Fibroblast of skin of left quadriceps (primary cell): ENCODE measurements at regions not wholly inside any gene's neighbourhood (a gene's known extent, or its start where the extent isn't known, plus 50 kb on each side); places are given as distances from the start of the nearest gene placed in this dataset.
"Not testable (repeated sequence)": the region's sequence is repeated elsewhere in the genome, so short reads cannot be mapped to it uniquely, and the experiment has no call there.

Experiments
- DNase-seq, 2 experiments: peaks; one replicate each; pipeline ENCODE4 v3.0.0-alpha.2; 2013; ENCODE audit warnings: low read depth in 2 of 2

DNA sequence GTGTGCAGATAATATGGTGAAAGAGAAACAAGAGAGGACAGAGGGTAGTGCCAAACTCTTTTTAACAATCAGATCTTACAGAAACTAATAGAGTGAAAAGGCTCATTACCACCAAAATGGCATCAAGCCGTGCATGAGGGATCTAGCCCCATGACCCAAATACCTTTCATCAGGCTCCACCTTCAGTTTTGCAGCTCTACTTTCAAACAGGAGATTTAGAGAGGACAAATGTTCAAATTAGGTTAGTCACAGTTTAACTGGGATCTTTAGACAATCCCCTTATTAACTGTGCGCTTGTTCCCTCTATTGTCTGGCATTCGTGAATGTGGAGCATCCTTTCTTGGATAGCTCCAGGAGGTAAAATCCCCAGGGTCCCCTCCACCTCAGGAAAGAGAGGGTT is 1209.3 kb upstream of the CHAC2 start:
- DNase-seq, result no peak

GRCh38 chr2:52542297-52542696 is 1225.3 kb upstream of the CHAC2 start:
- DNase-seq, result no peak

GRCh38 chr2:52539026-52539970 is 1228.3 kb upstream of the CHAC2 start:
- DNase-seq, result no peak

DNA sequence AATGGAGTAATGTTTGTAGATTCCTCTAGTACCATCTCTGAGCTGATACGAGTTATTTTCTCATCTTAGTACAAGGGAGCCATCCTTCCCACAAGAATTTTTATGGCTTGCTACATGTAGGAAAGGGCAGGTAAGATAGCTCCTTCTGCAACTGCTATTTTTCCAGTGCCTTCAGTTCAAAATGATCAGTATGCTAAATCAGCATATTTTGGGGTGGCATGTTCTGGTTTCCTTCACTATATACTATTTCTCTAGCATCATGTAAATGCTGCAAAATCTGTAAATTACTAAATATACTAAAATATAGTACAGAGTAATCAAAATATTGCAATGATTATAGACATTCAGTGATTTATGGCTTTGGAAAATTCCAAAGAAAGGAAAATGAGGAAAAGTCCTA is 1230.0 kb upstream of the CHAC2 start:
- DNase-seq, result no peak

DNA sequence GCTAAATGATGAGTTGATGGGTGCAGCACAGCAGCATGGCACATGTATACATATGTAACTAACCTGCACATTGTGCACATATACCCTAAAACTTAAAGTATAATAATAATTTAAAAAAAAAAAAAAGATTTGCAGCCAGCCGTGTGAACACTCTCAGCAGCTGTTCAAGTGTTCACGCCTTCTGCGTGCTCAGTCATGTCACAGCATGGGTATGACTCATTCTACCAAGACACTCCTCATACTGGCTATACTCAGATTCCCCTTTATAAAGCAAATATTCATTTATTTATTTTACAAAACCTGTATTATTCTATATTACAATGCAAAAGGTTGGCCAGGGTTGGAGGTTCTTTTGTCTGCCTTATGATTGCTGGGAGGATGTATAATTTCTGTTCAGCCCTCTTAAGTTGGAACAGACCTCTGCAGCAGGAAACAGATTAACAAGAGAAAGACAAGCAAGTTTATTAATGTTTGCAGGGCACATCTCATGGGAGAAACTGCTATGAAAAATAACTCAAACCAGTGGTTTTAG is 1230.6 kb upstream of the CHAC2 start:
- DNase-seq, result no peak

- no peak for DNase-seq
Measured at GRCh38 chr2:52532956-52533355, 1234.6 kb upstream of the CHAC2 start.

DNA sequence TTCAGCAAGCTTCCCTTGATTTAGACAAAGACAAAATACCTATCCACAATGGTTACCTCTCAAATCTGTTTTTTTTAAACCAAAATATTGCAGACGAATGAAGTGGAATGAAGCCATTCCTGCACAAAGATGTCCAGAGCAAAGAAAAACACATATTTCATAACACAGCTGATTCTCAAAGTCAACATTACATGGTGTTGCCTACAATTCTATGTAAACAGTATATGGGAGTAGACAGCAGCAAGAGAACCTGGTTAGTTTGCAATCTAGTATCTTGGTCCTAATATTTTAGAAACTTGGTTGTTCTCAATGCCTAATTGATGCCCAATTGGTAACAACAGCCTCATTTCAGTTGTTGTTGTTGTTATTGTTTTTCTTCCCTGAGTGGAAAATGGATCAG is 1240.9 kb upstream of the CHAC2 start:
- DNase-seq, result no peak

- no peak for DNase-seq
Measured at GRCh38 chr2:52520644-52521043, 1247.0 kb upstream of the CHAC2 start.

DNA sequence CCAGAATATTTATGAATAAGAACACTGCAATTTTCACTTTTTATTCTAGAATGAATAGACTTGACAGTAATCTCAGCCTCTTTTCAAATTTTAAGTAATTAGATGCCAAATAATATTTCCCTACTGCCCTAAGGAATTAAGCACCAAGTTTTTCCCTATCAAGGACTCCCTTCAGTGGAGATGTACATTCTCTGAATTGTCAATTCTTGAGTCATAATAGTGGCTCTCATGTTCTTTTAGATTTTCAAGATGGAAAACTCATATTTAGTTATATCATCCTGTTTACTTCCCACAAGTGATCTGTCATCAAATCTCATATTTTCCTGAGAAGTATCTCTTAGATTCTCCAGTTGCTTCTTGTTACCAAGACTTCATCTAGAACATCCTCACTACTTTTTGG is 1248.9 kb upstream of the CHAC2 start:
- no peak for DNase-seq

DNA sequence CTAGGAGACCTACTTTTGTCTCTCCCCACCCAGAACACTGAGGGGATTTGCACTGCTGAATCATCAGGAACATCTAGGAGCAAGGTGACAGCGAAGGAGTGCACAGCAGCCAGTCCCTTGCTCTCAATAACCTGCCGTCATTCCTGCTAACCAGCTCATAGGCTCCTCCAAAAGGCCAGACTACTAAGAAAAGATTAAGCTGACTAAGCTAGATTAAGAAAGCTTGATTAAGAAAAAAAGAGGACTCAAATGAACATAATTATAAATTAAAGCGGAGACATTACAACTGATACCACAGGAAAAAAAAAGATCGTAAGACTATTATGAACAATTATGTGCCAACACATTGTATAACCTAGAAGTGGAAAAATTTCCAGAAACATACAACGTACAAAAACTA is 1254.8 kb upstream of the CHAC2 start:
- DNase-seq, result no peak

DNA sequence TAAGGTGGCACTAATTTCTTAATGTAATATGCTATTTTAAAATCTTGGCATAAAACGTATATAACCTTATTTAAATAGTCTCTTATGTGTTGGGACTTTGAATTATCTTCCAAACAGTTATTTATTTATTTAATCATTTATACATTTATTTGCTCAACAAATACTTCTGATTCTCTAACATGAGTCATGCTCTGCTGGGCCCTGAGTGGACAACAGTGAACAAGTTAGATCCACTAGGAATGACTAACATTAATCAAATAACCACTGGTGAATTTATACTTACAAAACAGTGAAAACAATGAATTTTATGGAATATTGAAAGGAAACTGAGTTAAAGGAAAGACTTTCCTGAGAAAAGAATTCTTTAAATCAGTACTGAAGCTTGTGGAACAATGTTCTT is 1257.2 kb upstream of the CHAC2 start:
- DNase-seq, result no peak

- DNase-seq, result no peak
Measured at GRCh38 chr2:52502476-52502860, 1265.1 kb upstream of the CHAC2 start.

DNA sequence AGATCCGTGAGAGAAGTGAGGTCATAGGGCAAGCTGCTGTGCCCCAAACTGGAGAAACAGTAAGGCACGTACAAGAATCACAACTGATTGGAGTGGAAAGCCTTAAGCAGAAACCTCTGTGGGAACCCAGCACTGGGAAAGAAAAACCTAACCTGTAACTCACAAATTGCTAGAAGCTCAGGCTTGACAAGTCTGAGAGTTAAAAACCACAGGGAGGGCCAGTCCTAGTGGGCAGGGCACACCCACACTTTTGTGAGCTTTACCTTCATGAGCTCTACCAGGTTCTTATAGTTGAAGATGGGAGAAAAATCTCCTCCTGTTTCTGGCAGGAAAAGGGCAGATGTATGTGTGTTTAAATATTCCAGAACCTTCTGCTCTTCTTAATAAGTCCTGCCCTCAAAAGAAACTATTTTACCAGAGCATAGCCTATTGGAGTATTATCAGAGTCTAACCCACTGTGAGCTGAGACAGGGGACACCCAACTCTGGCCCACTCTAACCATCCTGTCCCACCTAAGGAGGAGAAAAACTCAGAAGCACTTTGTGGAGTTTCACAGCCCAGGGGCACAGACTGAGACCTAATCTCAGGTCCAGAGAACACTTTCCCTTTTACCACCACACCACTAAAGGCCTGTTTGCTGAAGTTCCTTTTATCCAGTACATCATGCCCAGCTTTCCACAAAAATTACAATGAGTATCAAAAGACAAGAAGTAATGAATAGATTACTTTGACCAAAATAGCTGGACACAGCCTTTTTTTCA is 1265.7 kb upstream of the CHAC2 start:
- DNase-seq, result no peak

DNA sequence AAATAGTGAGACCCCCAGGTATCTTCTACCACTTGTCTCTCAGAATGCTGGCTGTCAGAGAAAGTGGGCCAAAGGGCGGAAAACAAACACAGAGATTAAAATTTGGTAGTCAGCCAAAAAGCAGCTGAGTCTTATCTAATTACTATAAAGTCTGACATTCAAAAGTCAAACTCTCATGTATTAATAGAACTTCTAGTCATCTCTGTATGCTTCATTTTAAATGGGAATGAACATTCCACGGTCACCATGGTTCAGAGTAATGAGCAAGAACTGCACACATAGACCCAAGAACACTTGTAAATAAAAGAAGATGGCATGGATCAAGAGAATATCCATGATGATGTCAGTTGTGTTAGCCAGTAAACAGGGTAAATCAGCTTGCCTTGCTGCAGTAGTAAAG is 1267.0 kb upstream of the CHAC2 start:
- DNase-seq, result no peak

- DNase-seq, result no peak
Measured at GRCh38 chr2:52498077-52498750, 1269.4 kb upstream of the CHAC2 start.

DNA sequence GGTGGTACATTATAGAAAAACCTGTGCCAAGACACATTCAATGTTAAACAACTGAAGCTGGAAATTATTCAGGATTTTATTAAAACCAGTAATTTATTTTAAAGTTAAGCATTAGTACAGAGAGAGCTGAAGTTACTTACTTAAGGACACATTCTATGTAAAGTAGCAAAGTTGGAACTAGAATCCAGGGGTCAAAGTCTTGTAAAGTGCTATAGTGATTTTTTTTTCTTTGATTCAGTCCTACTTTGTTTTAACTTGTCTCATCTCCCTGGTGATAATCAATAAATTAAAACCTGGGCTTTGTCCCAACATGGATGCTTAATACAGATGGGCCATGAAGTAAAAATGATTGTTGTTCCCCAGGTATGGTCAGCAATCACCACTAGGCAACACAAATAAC is 1271.8 kb upstream of the CHAC2 start:
- no peak for DNase-seq

DNA sequence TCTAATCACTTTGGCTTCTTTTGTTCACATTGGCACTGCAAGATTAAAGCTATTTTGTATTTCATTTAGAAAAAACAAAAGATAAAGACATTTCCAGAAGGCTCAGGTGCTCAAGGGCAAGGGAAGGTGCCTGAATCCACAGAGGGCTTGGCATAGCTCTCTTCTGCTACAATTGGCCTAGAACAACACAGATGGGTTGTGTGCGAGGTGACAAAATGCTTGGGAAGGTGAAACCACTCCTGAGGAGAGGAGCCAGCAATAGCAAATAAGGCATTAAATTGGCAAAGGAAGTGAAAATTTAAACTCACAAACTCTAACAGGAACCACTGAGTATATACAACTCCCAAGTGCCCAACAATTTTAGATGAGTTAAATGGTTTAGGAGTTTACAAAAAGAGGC is 1290.4 kb upstream of the CHAC2 start:
- no peak for DNase-seq

DNA sequence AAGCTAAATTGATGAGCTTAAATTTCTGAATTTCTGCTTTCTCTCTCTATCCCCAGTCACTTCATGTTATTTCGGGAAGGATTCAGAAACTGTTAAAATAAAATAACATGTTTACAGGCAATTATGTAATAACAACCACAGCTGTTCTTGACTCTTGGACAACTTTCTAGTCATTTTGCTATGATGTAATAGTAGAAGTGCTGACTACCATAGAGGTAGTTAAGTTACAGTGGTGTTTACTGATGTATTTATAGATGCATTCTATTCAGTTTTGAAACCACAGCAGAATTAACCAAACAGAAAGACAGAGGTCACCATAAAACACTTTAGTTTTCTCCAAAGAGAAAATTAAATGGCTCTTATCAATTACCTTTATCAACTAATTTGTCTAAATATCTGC is 1292.0 kb upstream of the CHAC2 start:
- no peak for DNase-seq

DNA sequence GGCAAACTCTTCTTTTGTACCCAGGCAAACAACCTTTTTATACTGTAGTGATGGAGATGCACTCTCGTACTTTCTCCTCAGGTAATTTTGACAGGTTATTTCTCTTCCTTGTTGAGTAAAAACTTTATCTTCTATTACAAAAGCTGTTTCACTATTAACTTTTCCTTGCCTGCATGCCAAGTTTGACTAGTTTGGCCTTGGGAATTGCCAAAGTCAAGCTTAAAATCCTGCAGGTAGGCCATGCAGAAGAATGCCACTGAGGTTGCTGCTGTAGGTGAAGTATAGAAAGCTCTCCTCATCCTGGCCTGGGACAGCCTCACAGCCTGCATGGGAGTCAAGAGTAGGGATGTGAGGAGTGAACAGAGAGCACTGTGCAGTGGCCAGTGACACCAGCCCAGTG is 1293.5 kb upstream of the CHAC2 start:
- no peak for DNase-seq

- no peak for DNase-seq
Measured at GRCh38 chr2:52473526-52473925, 1294.1 kb upstream of the CHAC2 start.

GRCh38 chr2:52470457-52470856 is 1297.1 kb upstream of the CHAC2 start:
- DNase-seq, result not testable (repeated sequence)

GRCh38 chr2:52467189-52467588 is 1300.4 kb upstream of the CHAC2 start:
- no peak for DNase-seq
